ENCODE measurements at regions not wholly inside any gene's neighbourhood (a gene's known extent, or its start where the extent isn't known, plus 50 kb on each side); places are given as distances from the start of the nearest gene placed in this dataset.
A peak's percentile ranks its signal among the peaks of the same experiment; 100 is the strongest.
"Not testable (repeated sequence)": the region's sequence is repeated elsewhere in the genome, so short reads cannot be mapped to it uniquely, and the experiment has no call there.

GRCh38 chrX:13179586-13179985 is 135.2 kb upstream of the FAM9C start:
- DNase-seq: no peak

GRCh38 chrX:13179100-13179499 is 134.7 kb upstream of the FAM9C start:
- DNase-seq: no peak

DNA sequence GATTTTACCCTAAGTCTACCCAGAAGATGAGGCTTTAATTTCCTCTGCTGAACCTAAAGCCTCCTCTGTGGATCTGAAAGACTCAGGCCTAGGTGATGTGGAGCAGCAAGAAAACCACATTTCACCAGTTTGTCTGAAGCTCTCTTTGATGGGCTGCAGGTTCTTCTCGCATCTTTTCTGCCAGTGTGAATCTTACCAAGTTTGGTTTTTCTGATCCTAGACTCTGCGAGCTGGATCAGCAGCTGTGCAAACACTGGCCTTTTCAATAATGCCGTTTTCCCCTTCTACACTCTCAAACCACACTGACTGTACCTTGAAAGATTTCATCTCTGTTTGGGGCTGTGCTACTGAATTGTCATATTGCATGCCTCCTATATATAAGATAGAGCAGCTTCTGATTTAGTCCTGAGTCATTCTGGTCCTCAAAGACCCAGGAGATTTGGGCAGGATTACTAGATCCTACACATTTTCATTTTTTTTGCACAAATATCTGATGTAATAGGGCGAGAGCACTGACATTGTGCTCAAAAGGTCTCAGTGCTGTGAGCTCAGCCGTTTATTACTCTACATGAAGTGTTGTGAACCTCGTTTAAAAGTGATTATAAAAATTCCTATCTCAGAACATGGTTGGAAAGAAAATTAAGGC is 133.6 kb upstream of the FAM9C start:
- DNase-seq: no peak

GRCh38 chrX:13175056-13175455 is 130.6 kb upstream of the FAM9C start:
- no peak for DNase-seq

GRCh38 chrX:13170966-13171558 is 126.6 kb upstream of the FAM9C start:
- no peak for DNase-seq

- no peak for DNase-seq
Measured at GRCh38 chrX:13169684-13170083, 125.3 kb upstream of the FAM9C start.

DNA sequence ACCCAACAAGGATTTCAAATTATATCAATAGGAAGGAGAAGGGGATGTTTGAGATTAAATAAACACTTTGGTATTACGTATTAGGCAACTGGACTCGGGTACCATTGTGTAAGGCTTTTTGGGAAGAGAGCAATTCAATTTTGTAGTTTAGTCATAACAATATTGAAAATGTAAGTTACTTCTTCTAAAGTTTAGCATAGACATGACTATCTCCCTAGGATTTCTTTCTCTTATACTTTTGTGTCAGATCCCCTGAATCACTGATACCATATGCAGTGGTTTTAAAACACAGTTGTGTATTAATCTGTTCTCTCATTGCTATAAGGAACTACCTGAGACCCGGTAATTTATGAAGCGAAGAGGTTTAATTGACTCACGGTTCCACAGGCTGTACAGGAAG is 123.8 kb upstream of the FAM9C start:
- peak in 1 of 2 donors; percentile 37 for DNase-seq

DNA sequence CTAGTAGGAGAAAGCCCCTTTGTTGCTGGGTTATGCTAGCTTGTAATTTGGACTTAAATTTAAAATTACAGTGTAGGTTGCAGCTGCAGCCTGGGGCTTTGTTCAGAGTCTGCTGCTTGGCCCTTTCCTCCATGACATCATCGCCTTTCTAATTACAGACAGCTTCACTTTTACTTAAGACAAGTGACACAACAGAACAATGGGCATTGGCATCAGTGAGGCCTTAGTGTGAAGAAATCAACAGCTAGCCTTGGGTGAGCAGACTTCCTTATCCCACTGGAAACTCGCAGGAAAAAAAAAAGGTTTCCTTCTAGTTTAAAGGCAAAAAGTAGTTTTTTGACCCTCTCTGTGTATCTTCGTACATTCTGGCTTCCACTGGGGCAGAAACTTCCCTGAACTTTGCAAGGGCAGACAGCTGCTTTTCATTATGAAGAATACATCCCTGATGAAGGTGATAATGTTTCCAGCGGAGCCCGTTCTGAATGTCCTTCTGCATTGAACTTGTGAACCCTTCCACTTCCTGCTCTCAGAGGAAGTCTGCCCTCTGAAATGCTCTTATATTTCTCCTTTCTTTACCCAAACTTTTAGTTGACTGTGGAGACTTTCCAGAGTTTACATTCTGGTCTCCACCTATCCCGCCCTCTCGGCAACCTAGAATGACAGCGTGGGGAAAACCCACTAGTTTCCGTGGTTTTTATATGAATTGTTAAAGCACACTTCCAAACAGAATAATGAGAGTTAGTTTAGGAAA is 123.2 kb upstream of the FAM9C start:
- peak; percentile 54 to 68 for DNase-seq

DNA sequence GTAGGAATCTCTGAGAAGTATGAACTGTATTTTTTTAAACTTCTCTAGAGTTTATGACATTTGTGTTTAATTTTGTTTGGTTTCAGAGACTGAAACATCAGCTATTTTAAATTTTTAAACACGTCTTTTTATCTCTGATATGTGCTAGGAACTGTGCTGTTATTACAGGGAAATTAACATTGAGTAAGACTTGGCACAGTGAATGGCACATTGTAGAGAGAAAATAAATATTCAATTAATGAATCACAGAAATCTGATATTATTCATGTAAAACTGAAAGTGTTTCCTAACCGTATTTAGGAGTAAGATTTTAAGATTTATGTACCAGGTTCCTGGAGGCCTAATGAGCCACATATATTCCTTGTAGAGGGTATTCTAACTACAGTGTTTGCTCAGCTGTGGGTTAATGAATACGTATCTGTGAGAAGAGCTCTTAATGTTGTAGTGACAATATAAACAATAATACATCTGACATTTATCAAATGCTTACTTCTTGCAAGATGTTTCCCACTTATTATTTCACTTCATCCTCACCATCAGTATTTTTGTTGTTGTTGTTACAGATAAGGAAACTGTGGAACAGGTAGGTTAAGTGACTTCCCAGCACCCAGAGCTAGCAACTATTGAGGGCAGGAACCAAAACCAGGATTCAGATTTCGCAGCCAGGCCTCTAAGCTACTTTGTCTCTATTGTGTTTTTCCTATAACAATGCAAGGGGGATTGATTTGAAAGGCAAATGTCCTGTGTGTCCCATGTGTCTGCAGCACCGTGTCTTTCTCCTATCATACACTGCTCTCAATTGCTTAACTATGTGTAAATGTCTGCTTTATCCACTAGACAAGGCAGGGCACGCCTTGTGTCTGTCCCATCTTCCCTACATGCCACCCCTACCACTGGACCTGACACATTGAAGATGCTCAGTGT is 121.1 kb upstream of the FAM9C start:
- DNase-seq: no peak

DNA sequence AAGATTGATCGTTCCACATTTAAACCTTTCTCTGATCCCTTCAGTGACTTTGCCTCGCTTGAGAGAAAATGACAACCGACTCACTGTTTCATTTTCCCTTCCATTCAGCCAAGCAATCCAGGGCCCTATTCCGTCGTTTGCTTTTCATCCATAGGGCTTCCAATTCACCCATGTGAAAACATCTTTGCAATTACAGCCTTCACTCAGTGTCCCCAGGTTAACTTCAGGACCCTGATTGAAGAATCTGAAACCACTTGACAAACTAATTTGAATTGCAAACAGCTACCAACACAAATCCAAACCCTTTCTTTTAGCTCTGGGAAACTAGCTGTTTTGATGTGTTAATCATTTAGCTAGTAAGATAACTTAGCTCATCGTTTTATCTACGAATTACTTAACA is 120.2 kb upstream of the FAM9C start:
- no peak for DNase-seq

DNA sequence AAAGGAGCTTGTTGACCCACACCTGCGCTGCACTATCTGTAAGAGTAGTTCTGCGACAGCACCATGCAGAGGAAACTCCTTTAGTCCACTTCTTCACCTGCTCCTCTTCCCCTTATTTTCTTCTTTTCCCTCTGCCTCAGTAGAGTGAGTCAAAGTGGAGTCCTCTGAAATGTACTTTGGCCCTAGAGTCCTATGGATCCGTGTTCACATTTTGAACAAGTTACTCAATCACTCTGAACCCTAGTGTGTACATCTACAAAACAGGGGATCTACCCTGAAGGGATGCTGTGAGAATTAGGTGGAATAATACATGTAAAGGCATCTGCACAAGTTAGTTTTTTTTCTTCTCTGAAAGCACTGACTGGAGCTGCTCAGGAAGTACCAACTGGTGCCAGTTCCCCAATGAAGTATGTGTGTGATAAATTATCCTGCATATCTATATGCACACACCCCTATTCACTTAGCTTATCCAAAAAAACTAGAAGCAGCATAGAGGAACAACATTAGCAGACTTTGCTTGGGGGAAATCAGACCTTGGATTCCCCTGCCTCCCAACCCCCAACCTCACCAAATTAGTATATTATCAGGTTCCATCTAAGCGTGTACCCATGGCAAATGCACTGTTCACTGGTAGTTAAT is 118.5 kb upstream of the FAM9C start:
- DNase-seq: no peak

DNA sequence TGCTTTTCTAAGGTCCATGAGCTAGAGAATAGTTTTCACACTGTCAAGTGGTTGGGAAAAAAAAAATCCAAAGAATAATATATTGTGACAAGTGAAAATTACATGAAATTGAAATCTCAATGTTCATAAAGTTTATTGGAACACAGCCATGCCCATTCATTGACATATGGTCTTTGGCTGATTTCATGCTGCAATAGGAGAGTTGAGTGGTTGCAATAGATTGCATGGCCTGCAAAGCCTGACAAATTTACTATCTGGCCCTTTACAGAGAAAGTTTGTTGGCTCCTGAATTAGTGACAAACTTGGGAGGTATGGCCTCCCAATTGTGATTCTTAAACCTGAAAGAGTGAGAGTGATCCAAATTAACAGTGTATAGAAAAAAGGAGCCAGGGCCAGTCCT is 115.5 kb upstream of the FAM9C start:
- no peak for DNase-seq

DNA sequence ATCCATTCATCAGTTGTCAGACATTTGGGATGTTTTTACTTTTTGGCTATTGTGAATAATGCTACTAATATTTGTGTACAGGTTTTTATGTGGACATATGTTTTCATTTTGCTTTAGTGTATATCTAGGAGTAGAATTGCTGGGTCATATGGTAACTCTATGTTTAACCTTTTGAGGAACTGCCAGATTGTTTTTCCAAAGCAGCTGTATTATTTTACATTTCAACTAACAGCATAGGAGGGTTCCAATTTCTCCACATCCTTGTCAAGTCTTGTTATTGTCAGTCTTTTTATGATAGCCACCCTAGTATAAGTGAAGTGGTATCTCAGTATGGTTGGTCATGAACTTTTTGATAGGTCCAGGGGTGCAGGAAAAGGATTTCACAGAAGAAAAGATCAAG is 114.5 kb upstream of the FAM9C start:
- DNase-seq: no peak

GRCh38 chrX:13155550-13155949 is 111.1 kb upstream of the FAM9C start:
- DNase-seq: not testable (repeated sequence)

GRCh38 chrX:13153796-13154195 is 109.4 kb upstream of the FAM9C start:
- DNase-seq: peak in 1 of 2 donors; percentile 30

DNA sequence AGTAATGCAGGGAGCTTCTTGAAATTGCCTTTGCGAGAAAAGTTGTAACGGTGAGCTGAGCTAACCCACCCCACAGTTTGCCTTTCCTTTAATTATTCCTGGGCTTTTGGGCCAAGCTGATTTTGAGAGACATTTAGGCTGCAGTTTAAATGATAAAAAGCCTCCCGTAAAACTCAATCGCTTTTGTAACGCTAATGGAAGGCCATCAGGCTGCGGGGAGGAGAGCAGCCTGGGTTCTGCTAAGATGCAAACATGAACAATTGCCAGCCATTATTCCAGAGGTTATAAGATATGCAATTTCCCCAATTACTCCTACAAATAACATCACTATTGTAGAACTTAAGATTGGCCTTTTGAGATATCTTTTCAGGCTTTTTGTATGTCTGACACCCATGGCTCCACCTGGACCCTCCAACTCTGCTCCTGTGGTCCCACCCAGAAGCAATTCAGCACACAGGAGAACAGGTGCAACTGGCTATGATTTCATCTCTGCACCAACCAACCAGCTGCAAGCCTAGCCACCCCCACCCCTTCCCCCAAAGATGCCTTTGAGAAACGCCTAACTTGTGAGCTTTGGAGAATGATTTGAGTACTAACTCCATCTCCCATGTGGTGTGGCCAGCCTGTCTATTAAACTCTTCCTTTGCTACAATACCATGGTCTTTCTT is 108.2 kb upstream of the FAM9C start:
- DNase-seq: no peak

- no peak for DNase-seq
Measured at GRCh38 chrX:13151828-13152517, 107.6 kb upstream of the FAM9C start.

- no peak for DNase-seq
Measured at GRCh38 chrX:13149702-13150350, 105.4 kb upstream of the FAM9C start.

DNA sequence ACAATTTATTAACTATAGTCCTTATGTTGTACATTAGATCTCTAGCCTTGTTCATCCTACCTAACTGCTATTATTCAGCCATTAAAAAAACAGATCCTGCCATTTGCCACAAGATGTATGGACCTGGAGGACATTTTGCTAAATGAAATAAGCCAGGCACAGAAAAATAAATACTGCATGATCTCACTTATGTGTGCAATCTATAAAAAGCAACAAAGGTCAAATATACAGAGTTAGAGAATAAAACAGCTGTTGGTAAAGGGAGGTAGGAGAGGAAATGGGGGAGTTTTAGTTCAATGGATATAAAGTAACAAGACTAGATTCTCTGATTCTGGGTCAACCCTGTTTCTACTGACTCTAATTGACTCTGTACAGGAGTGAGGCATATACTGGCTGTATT is 103.3 kb upstream of the FAM9C start:
- DNase-seq: no peak

- DNase-seq: no peak
Measured at GRCh38 chrX:13147147-13147546, 102.7 kb upstream of the FAM9C start.
